ENCODE measurements at regions not wholly inside any gene's neighbourhood (a gene's known extent, or its start where the extent isn't known, plus 50 kb on each side); places are given as distances from the start of the nearest gene placed in this dataset.
"Not testable (repeated sequence)": the region's sequence is repeated elsewhere in the genome, so short reads cannot be mapped to it uniquely, and the experiment has no call there.

GRCh38 chr2:95774322-95775192 is 182.8 kb downstream of the TRIM43 start:
- DNase-seq (ENCODE audit: low spot score); ATAC-seq (ENCODE audit: low FRiP score): not testable (repeated sequence)

DNA sequence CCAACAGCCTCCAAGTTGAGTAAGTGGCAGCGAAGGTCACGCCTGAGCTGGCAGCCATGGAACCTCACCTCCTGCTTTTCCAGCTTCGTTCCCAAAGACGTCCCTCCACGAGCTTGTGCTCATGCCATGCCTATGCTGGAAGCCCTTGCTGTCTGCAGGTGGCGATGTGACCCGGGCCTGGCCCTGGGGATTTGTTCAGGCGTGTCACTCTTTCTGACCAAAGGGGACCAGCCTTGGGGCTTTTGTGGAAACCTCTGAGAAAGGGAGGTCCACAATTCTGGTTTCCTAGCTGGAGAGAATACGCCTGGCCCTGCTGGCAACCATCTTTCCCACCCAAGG is 183.4 kb downstream of the TRIM43 start:
- ATAC-seq (ENCODE audit: low FRiP score); DNase-seq (ENCODE audit: low spot score): not testable (repeated sequence)
